Gastroesophageal sphincter (tissue), 4 donors: ENCODE measurements at regions not wholly inside any gene's neighbourhood (a gene's known extent, or its start where the extent isn't known, plus 50 kb on each side); places are given as distances from the start of the nearest gene placed in this dataset.

ENCODE experiments used
- ATAC-seq: fragments of 150-250 bp; one replicate; pipeline ENCODE4 v1.9.1; 2016; ENCODE audit warnings: mild to moderate bottlenecking, moderate library complexity
- H3K27ac ChIP-seq, 4 donors: fragments of 200-600 bp; sonication (generic) in 3 of 4; 1 replicate in 3 of 4; 2 replicates in 1 of 4; pipeline ENCODE4 v1.5.1; 2016 to 2019
- H3K27me3 ChIP-seq: fragments of 200-600 bp; sonication (generic); one replicate; pipeline ENCODE4 v1.5.1; 2019
- H3K36me3 ChIP-seq, 2 donors: fragments of 200-600 bp; sonication (generic); one replicate each; pipeline ENCODE4 v1.5.1; 2019; ENCODE audit warnings: control low read depth in 1 of 2
- H3K4me1 ChIP-seq, 3 donors: fragments of 200-600 bp; sonication (generic); 1 replicate in 2 of 3; 2 replicates in 1 of 3; pipeline ENCODE4 v1.5.1; 2016 to 2019; ENCODE audit warnings: control low read depth in 2 of 3
- H3K4me3 ChIP-seq, 2 donors: fragments of 200-600 bp; sonication (generic); one replicate each; pipeline ENCODE4 v1.5.1; 2019; ENCODE audit warnings: mild to moderate bottlenecking in 1 of 2, moderate library complexity in 1 of 2
- H3K9me3 ChIP-seq, 3 donors: fragments of 200-600 bp; sonication (generic); one replicate each; pipeline ENCODE4 v1.5.1; 2017 to 2019; ENCODE audit warnings: control low read depth in 2 of 3
- EP300 ChIP-seq: sonication (generic); formaldehyde crosslinking; IDR thresholded peaks from one replicate; pipeline ENCODE4 v1.6.1; 2017; ENCODE audit warnings: antibody characterized with exemption, mild to moderate bottlenecking
- POLR2A ChIP-seq, 2 donors: fragments of 450-650 bp; IDR thresholded peaks; one replicate each; pipeline ENCODE4 v1.6.1; 2017; ENCODE audit warnings: antibody characterized with exemption in 2 of 2, mild to moderate bottlenecking in 2 of 2, moderate library complexity in 1 of 2
- POLR2AphosphoS5 ChIP-seq: sonication (generic); formaldehyde crosslinking; IDR thresholded peaks from one replicate; pipeline ENCODE4 v1.6.1; 2017; ENCODE audit warnings: antibody characterized with exemption
- WGBS, 2 donors: methylation state at CpG; one replicate each; pipeline ENCODE4 v1.1.5; 2018; ENCODE audit warnings: low coverage in 1 of 2; 5-methylcytosine and 5-hydroxymethylcytosine counted together
- TF ChIP-seq, protein P1 (sequence below), 4 experiments: fragments of 200-600 bp in 2 of 4; fragments of 450-650 bp in 2 of 4; sonication (generic) in 1 of 4; IDR thresholded peaks; one replicate each; pipeline ENCODE4 v1.5.1; 2017 to 2019; ENCODE audit warnings: antibody characterized with exemption in 4 of 4, mild to moderate bottlenecking in 2 of 4, moderate library complexity in 2 of 4

GRCh38 chr5:39494107-39494510, 69.3 kb upstream of the DAB2 start:
- WGBS, 2 donors: 20 to 44% methylated on average over 3 of the region's 3 CpGs
- no peak for TF ChIP-seq POLR2A (IDR thresholded peaks at IDR 0.05)
- no peak for TF ChIP-seq EP300
- TF ChIP-seq POLR2AphosphoS5: no peak
- TF ChIP-seq, protein P1, sequence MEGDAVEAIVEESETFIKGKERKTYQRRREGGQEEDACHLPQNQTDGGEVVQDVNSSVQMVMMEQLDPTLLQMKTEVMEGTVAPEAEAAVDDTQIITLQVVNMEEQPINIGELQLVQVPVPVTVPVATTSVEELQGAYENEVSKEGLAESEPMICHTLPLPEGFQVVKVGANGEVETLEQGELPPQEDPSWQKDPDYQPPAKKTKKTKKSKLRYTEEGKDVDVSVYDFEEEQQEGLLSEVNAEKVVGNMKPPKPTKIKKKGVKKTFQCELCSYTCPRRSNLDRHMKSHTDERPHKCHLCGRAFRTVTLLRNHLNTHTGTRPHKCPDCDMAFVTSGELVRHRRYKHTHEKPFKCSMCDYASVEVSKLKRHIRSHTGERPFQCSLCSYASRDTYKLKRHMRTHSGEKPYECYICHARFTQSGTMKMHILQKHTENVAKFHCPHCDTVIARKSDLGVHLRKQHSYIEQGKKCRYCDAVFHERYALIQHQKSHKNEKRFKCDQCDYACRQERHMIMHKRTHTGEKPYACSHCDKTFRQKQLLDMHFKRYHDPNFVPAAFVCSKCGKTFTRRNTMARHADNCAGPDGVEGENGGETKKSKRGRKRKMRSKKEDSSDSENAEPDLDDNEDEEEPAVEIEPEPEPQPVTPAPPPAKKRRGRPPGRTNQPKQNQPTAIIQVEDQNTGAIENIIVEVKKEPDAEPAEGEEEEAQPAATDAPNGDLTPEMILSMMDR (IDR thresholded peaks at IDR 0.05): no peak
- ATAC-seq: peak; percentile 63
- H3K27me3 ChIP-seq: no peaks in the 10 kb centered on the region
- H3K4me1 ChIP-seq: peaks cover 0 to 22% (median 4%) of the 10 kb centered on the region in 3 donors
- no peak overlapping the region for H3K4me3 ChIP-seq
- H3K36me3 ChIP-seq: no peaks in the 10 kb centered on the region
- peak overlapping the region in 2 of 4 donors; percentile 16 to 25 for H3K27ac ChIP-seq
- H3K9me3 ChIP-seq: peaks cover 0 to 17% (median 0%) of the 10 kb centered on the region in 3 donors

DNA sequence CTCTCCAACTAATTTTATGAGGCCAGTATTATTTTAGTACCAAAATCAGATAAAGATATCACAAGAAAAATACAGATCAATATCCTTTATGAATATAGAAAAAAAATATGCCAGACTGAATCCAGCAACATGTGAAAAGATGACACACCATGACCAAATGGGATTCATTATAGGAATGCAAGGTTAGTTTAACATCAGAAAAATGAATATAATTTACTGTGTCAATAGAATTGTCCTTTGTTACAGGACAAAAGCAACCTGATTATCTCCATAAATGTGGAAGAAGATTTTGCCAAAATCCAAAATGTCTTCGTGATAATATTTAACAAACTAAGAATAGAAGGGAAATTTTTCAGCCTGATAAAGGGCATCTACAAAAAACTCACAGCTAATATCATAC, 66.4 kb upstream of the DAB2 start:
- H3K4me1 ChIP-seq: peaks cover 0 to 22% (median 4%) of the 10 kb centered on the region in 3 donors
- no peak for TF ChIP-seq POLR2AphosphoS5
- TF ChIP-seq, protein P1 (IDR thresholded peaks at IDR 0.05): no peak
- TF ChIP-seq POLR2A (IDR thresholded peaks at IDR 0.05): no peak
- no peak for TF ChIP-seq EP300
- peaks cover 0 to 17% (median 0%) of the 10 kb centered on the region in 3 donors for H3K9me3 ChIP-seq
- H3K36me3 ChIP-seq: no peaks in the 10 kb centered on the region
- H3K27ac ChIP-seq: no peak overlapping the region
- no peaks in the 10 kb centered on the region for H3K27me3 ChIP-seq
- no peak for ATAC-seq
- no peak overlapping the region for H3K4me3 ChIP-seq
- 77 to 100% methylated on average over 1 of the region's 1 CpG for WGBS, 2 donors

- peaks cover 0 to 17% (median 0%) of the 10 kb centered on the region in 3 donors for H3K9me3 ChIP-seq
- ATAC-seq: no peak
- no peaks in the 10 kb centered on the region for H3K36me3 ChIP-seq
- H3K4me3 ChIP-seq: no peak overlapping the region
- H3K27me3 ChIP-seq: no peaks in the 10 kb centered on the region
- TF ChIP-seq POLR2A (IDR thresholded peaks at IDR 0.05) (no peak), POLR2AphosphoS5 (no peak)
- peaks cover 2 to 17% (median 8%) of the 10 kb centered on the region in 3 donors for H3K4me1 ChIP-seq
- WGBS, 2 donors: 73% methylated on average over 1 of the region's 1 CpG; no CpG with 5 or more reads in 1 of the 2 donors
- H3K27ac ChIP-seq: no peak overlapping the region
Measured at GRCh38 chr5:39489263-39489662, 64.5 kb upstream of the DAB2 start.

DNA sequence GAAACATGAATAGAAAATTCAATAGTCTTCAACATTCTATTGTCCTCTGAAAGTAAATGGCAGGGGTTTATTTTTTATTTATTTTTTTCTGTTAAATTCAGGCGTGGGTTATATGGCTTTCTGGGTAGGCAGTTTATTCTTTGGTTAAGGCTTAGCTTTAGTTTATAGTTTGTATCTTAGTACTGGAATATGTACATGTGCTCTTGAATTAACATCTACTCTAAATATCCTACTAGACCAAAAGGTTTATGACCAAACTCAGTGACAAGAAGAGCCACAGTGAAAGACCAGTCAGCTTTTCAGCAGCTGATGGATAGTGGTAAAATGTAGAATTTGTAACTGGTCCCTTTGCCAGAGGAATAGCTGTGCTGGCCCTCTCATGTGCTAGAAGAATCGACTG, 62.0 kb upstream of the DAB2 start:
- Histone ChIP-seq H3K4me1 (peaks cover 2 to 12% (median 8%) of the 10 kb centered on the region in 3 donors), H3K9me3 (peaks cover 0 to 17% (median 0%) of the 10 kb centered on the region in 3 donors), H3K27ac (no peak overlapping the region), H3K36me3 (no peaks in the 10 kb centered on the region), H3K4me3 (no peak overlapping the region), H3K27me3 (no peaks in the 10 kb centered on the region)
- WGBS, 2 donors: 79 to 100% methylated on average over 2 of the region's 2 CpGs
- TF ChIP-seq, protein P1 (IDR thresholded peaks at IDR 0.05): no peak
- TF ChIP-seq EP300 (no peak), POLR2A (IDR thresholded peaks at IDR 0.05) (no peak), POLR2AphosphoS5 (no peak)
- no peak for ATAC-seq

DNA sequence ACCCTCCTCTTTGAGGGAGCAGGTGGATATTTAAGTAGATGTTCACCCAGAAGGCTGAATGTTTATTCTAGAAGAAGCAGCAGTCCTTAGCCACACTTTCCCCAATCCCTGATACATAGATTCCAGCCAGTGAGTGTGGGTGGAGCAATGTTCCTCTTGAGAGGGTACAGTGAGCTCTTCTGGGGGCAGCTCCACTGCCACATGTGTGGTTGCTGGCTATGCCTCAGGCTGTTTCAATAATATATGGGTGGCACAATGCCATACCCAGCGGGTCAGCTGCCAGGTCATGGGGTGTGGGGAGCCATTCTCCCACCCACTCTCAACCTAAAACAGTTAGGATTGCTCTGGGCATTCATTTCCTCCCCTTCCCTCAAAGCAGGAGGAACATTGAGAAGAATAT, 61.6 kb upstream of the DAB2 start:
- ATAC-seq: no peak

More for the DNA sequence above, 61.6 kb upstream of the DAB2 start:
- Histone ChIP-seq H3K9me3 (peaks cover 0 to 15% (median 0%) of the 10 kb centered on the region in 3 donors), H3K27ac (no peak overlapping the region), H3K4me1 (peaks cover 2 to 12% (median 8%) of the 10 kb centered on the region in 3 donors), H3K36me3 (no peaks in the 10 kb centered on the region), H3K4me3 (no peak overlapping the region), H3K27me3 (no peaks in the 10 kb centered on the region)
- 40 to 50% methylated on average over 1 of the region's 1 CpG for WGBS, 2 donors
- TF ChIP-seq, protein P1 (IDR thresholded peaks at IDR 0.05): no peak
- TF ChIP-seq POLR2AphosphoS5 (no peak), POLR2A (IDR thresholded peaks at IDR 0.05) (no peak), EP300 (no peak)
